H1 (cell line): ENCODE measurements at regions not wholly inside any gene's neighbourhood (a gene's known extent, or its start where the extent isn't known, plus 50 kb on each side); places are given as distances from the start of the nearest gene placed in this dataset.

Experiments
- CBX8 ChIP-seq: fragments of 300-800, 300-1000 bp; sonication (generic); IDR thresholded peaks from 2 replicates; pipeline ENCODE4 v1.7.1; 2016; ENCODE audit warnings: low read depth, low read length, borderline replicate concordance
- CHD7 ChIP-seq: fragments of 300-600 bp; sonication (generic); IDR thresholded peaks from 2 replicates; pipeline ENCODE4 v1.7.1; 2012; ENCODE audit warnings: low read length, moderate library complexity, mild to moderate bottlenecking, inconsistent platforms; ENCODE audit not compliant: insufficient replicate concordance
- JUN ChIP-seq: IDR thresholded peaks from 2 replicates; pipeline ENCODE4 v1.6.1; 2011; ENCODE audit warnings: low read depth, mild to moderate bottlenecking, improper control_type of control experiment, low read length
- NANOG ChIP-seq: IDR thresholded peaks from 2 replicates; pipeline ENCODE4 v1.6.1; 2011; ENCODE audit warnings: low read length, low read depth, mild to moderate bottlenecking, inconsistent platforms; ENCODE audit not compliant: insufficient read depth, poor library complexity, severe bottlenecking

DNA sequence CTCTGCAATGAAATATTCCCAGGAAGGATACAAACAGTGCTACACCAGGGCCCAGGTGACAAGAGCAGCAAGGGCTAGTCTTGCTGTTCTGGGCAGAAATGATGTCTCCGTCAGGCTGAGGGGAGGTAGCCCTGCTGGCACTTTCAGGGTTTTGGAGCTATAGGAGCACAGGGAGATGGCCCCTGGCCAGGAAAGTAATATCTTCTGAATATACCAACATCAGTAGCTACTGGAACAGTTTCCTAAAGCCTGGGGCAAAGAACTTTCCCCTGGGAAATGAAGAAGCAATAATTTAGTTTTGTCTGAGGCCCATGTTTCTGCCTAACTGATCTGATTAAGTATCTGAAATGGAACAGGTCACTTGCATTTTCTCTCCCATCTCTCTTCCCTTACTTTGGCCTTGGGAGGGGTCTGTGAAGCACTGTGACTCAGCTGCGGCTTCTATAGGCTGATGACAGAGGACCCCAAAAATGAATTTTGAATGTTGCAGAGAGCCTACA is 489.1 kb upstream of the PODXL start (continued):
- TF ChIP-seq CHD7 = no peak
- no peak for TF ChIP-seq CBX8
- no peak for TF ChIP-seq JUN
- no peak for TF ChIP-seq NANOG
